Common myeloid progenitor, CD34-positive (primary cell): ENCODE measurements at regions not wholly inside any gene's neighbourhood (a gene's known extent, or its start where the extent isn't known, plus 50 kb on each side); places are given as distances from the start of the nearest gene placed in this dataset.
"Not testable (repeated sequence)": the region's sequence is repeated elsewhere in the genome, so short reads cannot be mapped to it uniquely, and the experiment has no call there.

Source experiments
- CTCF ChIA-PET: fragments of 350-600 bp; sonication (Branson Sonifier 250); formaldehyde crosslinking; loops from one replicate; lab custom pipeline; 2021; ENCODE audit warnings: antibody characterized with exemption; lab: Charles Lee
- POLR2A ChIA-PET: fragments of 350-600 bp; sonication (Branson Sonifier 250); formaldehyde crosslinking; loops from one replicate; lab custom pipeline; 2021; ENCODE audit warnings: antibody characterized with exemption; lab: Charles Lee
- DNase-seq, 3 donors: peaks; one replicate each; pipeline versions ENCODE4 v3.0.0 to v3.0.0-alpha.2; 2013
- H3K27ac ChIP-seq, 2 experiments: 1 replicate in 1 of 2; 2 replicates in 1 of 2; pipeline ENCODE4 v1.7.0; 2013; ENCODE audit warnings: inconsistent platforms in 2 of 2, low read length in 2 of 2, mild to moderate bottlenecking in 2 of 2, low read depth in 1 of 2, moderate library complexity in 1 of 2; ENCODE audit not compliant: severe bottlenecking in 2 of 2, insufficient read depth in 1 of 2, poor library complexity in 1 of 2
- H3K27me3 ChIP-seq, 5 experiments: replicated peaks in 2 of 5; 1 replicate in 3 of 5; 2 replicates in 2 of 5; pipeline versions ENCODE4 v1.6.1 to v1.7.0; 2013; ENCODE audit warnings: low read length in 4 of 5, mild to moderate bottlenecking in 2 of 5, moderate library complexity in 2 of 5, inconsistent platforms in 1 of 5; ENCODE audit not compliant: insufficient read depth in 5 of 5, control insufficient read depth in 4 of 5
- H3K36me3 ChIP-seq, 4 experiments: 1 replicate in 2 of 4; 2 replicates in 2 of 4; pipeline versions ENCODE4 v1.6.1 to v1.7.0; 2013; ENCODE audit warnings: low read length in 3 of 4, control low read depth in 1 of 4, mild to moderate bottlenecking in 1 of 4; ENCODE audit not compliant: control insufficient read depth in 4 of 4, insufficient read depth in 4 of 4
- H3K4me1 ChIP-seq, 4 experiments: 1 replicate in 3 of 4; 2 replicates in 1 of 4; pipeline versions ENCODE4 v1.6.1 to v1.7.1; 2013; ENCODE audit warnings: low read length in 3 of 4, mild to moderate bottlenecking in 3 of 4, control low read depth in 1 of 4, inconsistent platforms in 1 of 4, moderate library complexity in 1 of 4; ENCODE audit not compliant: control insufficient read depth in 4 of 4, insufficient read depth in 4 of 4; ENCODE audit errors: control extremely low read depth in 1 of 4
- H3K4me3 ChIP-seq, 7 experiments: 1 replicate in 4 of 7; 2 replicates in 3 of 7; pipeline versions ENCODE4 v1.5.1 to v1.7.0; 2013; ENCODE audit warnings: mild to moderate bottlenecking in 7 of 7, low read length in 6 of 7, moderate library complexity in 6 of 7, inconsistent platforms in 2 of 7, low read depth in 2 of 7, control low read depth in 1 of 7; ENCODE audit not compliant: insufficient read depth in 4 of 7, control insufficient read depth in 1 of 7; ENCODE audit errors: extremely low read depth in 1 of 7
- H3K9me3 ChIP-seq, 5 experiments: 1 replicate in 4 of 5; 2 replicates in 1 of 5; pipeline versions ENCODE4 v1.6.1 to v1.7.1; 2013; ENCODE audit warnings: low read length in 4 of 5, mild to moderate bottlenecking in 2 of 5, inconsistent platforms in 1 of 5, low read depth in 1 of 5, moderate library complexity in 1 of 5; ENCODE audit not compliant: control insufficient read depth in 4 of 5, insufficient read depth in 2 of 5; ENCODE audit errors: control extremely low read depth in 1 of 5
- WGBS: methylation state at CpG from one replicate; pipeline ENCODE4 v1.1.5; 2013; ENCODE audit not compliant: insufficient coverage; 5-methylcytosine and 5-hydroxymethylcytosine counted together

DNA sequence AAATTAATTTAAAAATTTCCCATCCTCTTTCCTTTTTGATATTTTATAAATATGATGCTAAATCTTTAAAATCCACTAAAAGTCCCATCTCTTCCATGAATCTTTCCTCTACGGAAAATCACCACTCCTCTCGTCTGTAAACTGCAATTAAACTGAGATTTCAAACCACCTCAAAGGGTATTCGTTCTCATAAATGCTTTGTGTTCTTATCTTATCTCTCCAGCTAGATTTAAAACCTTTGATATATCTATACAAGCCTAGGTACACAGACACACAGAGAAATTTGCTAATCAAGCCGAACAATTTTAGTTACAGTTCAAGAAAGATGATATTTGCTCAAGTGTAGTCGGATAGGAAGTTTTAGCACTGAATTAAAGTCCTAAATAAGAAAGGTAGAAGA, 214.6 kb upstream of the PRDM1 start:
- ChIA-PET CTCF (interaction anchor here (0.5 to 1.3 kb wide), 5 partner anchors 8 to 216 kb away, joined by 3 to 4 read pairs (median 3); no protein-coding TSS in a partner anchor), POLR2A (no interaction called here)
- no peak for DNase-seq
- H3K27ac ChIP-seq: no peak overlapping the region
- no peaks in the 10 kb centered on the region for H3K36me3 ChIP-seq
- peaks cover 11 to 50% (median 26%) of the 10 kb centered on the region in 4 experiments for H3K4me1 ChIP-seq
- 97% methylated on average over 4 of the region's 5 CpGs for WGBS
- H3K4me3 ChIP-seq: no peak overlapping the region
- no peaks in the 10 kb centered on the region for H3K27me3 ChIP-seq
- no peaks in the 10 kb centered on the region for H3K9me3 ChIP-seq

DNA sequence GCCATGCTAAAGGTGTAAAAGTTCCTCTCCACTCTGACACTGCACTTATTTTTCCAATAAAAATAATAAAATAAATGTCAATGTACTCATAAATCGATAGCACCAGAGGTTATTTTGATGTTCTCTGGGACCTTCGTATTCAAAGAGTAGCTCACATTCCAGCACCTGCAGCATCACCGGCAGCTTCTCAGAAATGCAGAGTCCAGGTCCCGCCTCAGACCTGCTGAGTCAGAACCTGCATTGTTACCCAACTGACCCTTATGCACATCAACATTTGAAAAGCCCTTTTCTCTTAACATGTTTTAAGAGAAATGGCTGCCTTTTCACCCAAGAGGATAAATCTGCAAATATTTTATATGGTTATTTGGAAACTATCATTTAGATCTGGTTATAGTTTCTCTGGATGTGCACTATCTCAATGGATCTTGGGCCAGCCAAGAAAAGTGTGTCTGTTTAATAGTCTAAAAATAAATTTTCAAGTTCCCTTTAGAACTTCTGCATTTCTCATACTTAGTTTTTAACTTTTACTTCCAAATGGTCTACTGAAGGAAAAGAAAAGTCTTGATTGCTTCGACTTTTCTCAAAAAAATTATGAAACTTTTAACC, 216.2 kb upstream of the PRDM1 start:
- ChIA-PET POLR2A (no interaction called here), CTCF (no interaction called here)
- Histone ChIP-seq H3K4me1 (peaks cover 5 to 35% (median 16%) of the 10 kb centered on the region in 4 experiments), H3K4me3 (no peak overlapping the region), H3K9me3 (no peaks in the 10 kb centered on the region), H3K27me3 (no peaks in the 10 kb centered on the region), H3K36me3 (no peaks in the 10 kb centered on the region), H3K27ac (no peak overlapping the region)
- 51% methylated on average over 3 of the region's 5 CpGs for WGBS
- DNase-seq: peak in 2 of 3 donors; percentile 50 to 65

DNA sequence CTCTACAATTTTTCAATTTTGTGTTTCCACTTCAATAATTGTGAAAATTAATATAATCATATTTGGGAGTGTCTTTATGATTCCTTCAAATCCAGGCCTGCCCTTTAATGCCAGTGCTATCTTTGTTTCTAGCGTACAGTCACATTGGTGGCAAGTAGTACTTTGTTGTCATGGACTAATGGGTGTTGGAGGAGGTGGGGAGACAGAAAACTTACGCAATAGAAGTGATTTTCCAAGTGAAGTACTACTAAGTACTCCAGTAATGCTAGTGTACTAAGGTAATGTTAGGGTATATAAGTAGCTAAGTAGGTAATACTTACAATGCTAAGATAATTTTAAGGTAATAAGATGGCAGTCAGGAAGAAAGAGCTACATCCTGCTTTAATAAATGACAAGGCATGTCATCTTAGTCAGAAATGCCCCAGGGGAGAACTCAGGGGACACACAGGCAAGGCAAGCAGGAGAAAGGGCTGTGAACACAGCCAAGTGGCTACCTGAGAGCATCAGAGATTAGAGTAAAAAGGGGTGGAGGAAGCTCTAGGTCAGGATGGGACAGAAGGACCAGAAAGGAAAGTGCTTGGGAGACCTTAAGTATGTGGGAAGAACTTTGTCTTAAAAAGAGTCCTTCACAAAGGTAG, 217.2 kb upstream of the PRDM1 start:
- CTCF ChIA-PET: no interaction called here
- no peaks in the 10 kb centered on the region for H3K27me3 ChIP-seq
- 100% methylated on average over 1 of the region's 2 CpGs for WGBS
- H3K36me3 ChIP-seq: no peaks in the 10 kb centered on the region
- H3K9me3 ChIP-seq: no peaks in the 10 kb centered on the region
- peaks cover 5 to 35% (median 16%) of the 10 kb centered on the region in 4 experiments for H3K4me1 ChIP-seq
- POLR2A ChIA-PET: no interaction called here
- no peak for DNase-seq
- no peak overlapping the region for H3K27ac ChIP-seq
- peak overlapping the region in 1 of 7 experiments; percentile 3 for H3K4me3 ChIP-seq

DNA sequence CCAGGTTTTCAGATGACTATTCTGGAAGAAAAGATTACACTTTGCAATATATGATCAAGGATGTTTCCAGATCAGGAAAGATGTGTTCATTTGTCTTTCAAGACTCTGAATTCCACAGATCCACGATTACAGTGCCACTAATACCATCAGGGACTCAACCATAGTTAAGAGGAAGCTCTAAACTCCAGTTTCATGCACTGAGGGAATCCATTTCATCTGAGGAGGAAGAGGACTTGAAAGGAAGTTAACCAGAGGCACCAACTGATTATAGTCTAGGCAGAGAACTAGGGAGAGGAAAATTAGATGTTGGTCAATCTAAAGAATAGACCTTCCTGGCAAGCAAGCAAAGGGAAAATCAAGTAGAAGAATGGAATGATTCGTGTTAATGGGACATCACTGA, 218.3 kb upstream of the PRDM1 start:
- peaks cover 5 to 37% (median 16%) of the 10 kb centered on the region in 4 experiments for H3K4me1 ChIP-seq
- WGBS: 90% methylated on average over 2 of the region's 2 CpGs
- H3K9me3 ChIP-seq: no peaks in the 10 kb centered on the region
- H3K27ac ChIP-seq: no peak overlapping the region
- no peak overlapping the region for H3K4me3 ChIP-seq
- no peaks in the 10 kb centered on the region for H3K27me3 ChIP-seq
- POLR2A ChIA-PET: no interaction called here
- CTCF ChIA-PET: no interaction called here
- H3K36me3 ChIP-seq: no peaks in the 10 kb centered on the region
- no peak for DNase-seq

DNA sequence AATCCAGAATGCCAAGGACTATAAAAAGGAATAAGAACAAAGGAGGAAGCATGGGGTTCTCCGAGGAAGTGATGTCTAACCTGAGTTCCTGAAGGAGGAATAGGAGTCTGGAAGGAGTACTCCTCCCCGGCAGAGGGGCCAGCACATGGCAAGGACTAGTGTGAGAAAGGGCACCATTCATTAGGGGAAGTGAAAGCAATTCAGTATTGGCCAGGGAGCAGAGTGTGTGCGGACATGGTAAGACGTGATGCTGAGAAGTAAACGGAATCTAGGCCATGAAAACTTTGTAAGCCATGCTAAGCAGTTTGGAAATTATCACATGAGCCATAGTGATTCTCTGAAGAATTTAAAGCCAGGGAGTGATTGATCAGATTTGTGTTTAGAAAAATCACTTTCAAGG, 218.9 kb upstream of the PRDM1 start:
- Histone ChIP-seq H3K4me1 (peaks cover 5 to 37% (median 16%) of the 10 kb centered on the region in 4 experiments), H3K27ac (no peak overlapping the region), H3K36me3 (no peaks in the 10 kb centered on the region), H3K9me3 (no peaks in the 10 kb centered on the region), H3K4me3 (no peak overlapping the region), H3K27me3 (no peaks in the 10 kb centered on the region)
- ChIA-PET CTCF (no interaction called here), POLR2A (no interaction called here)
- DNase-seq: no peak
- WGBS: 93% methylated on average over 5 of the region's 5 CpGs

DNA sequence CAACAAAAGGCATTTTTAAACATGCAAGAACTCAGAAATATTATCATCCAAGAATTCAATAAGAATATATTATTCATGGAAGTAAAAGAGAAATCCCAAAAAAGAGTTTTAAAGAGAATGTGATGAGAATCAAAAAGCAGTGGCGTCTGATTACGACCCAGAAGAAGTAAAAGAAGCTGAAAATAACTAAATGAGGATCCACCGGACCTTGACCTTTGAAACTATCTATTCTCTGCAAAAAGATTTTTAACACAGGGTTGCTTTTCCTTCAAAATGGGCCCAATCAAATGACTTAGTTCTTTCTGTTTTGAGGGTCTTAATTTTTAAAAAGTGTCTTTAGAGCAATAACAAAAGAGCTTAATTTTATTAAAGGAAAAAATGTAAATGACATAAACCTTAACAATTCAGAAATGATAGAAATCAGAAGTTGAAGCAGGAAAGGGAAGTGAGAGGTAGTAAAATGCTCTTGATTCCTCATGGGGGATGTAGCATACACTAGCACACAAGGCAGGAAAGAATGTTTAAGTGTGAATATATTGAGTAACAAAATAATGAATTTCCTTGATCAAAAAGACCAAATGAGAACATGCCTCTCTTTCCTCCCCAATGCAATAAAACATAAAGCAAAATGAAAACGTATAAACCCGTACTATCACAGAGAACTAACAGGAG, 223.1 kb upstream of the PRDM1 start:
- ChIA-PET CTCF (no interaction called here), POLR2A (no interaction called here)
- Histone ChIP-seq H3K4me3 (no peak overlapping the region), H3K9me3 (no peaks in the 10 kb centered on the region), H3K27ac (no peak overlapping the region), H3K36me3 (no peaks in the 10 kb centered on the region), H3K27me3 (no peaks in the 10 kb centered on the region), H3K4me1 (peaks cover 0 to 9% (median 2%) of the 10 kb centered on the region in 4 experiments)
- no peak for DNase-seq
- 100% methylated on average over 2 of the region's 5 CpGs for WGBS

DNA sequence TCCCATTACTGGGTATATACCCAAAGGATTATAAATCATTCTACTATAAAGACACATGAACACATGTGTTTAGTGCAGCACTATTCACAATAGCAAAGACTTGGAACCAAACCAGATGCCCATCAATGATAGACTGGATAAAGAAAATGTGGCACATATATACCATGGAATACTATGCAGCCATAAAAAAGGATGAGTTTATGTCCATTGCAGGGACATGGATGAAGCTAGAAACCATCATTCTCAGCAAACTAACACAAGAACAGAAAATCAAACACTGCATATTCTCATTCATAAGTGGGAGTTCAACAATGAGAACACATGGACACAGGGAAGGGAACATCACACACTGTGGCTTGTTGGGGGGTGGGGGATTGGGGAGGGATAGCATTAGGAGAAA, 225.2 kb upstream of the PRDM1 start:
- H3K4me1 ChIP-seq, H3K27ac ChIP-seq, H3K4me3 ChIP-seq, H3K27me3 ChIP-seq, POLR2A ChIA-PET, DNase-seq, H3K36me3 ChIP-seq, H3K9me3 ChIP-seq, CTCF ChIA-PET: not testable (repeated sequence)
